ENCODE measurements at regions not wholly inside any gene's neighbourhood (a gene's known extent, or its start where the extent isn't known, plus 50 kb on each side); places are given as distances from the start of the nearest gene placed in this dataset.

GRCh38 chr17:77786740-77787505 is 171.6 kb upstream of the TNRC6C start:
- TF ChIP-seq POLR2A (IDR thresholded peaks at IDR 0.05) (no peak), CTCF (IDR thresholded peaks at IDR 0.05) (no peak)

All from breast epithelium (tissue), 3 donors.